Heart left ventricle (tissue), 13 donors: ENCODE measurements at regions not wholly inside any gene's neighbourhood (a gene's known extent, or its start where the extent isn't known, plus 50 kb on each side); places are given as distances from the start of the nearest gene placed in this dataset.

Experiments
- POLR2A ChIP-seq, 2 donors: fragments of 450-650 bp; IDR thresholded peaks; one replicate each; pipeline ENCODE4 v1.6.1; 2017; ENCODE audit warnings: antibody characterized with exemption in 2 of 2, mild to moderate bottlenecking in 2 of 2, moderate library complexity in 2 of 2
- TF ChIP-seq, protein P1 (sequence below), 12 donors: fragments of 200-600 bp; sonication (generic) in 4 of 12; IDR thresholded peaks; one replicate each; pipeline versions ENCODE4 v1.5.0 to v1.8.0; 2018 to 2022; ENCODE audit warnings: antibody characterized with exemption in 12 of 12, mild to moderate bottlenecking in 5 of 12
- donor health status: ischemic (EF 13 %, LVEDD 7.1; RV severe dilation, severe dysfunction).
- donor health status: DM: no; HTN: yes; CAD: no.
- donor health status: DM: no; HTN: no; CAD: no.
- donor health status: ischemic (EF 25% LVEDD 6.9; RV normal size, moderate dysfunction).
- donor health status: ischemic (EF 25% LVEDD 5.7; RV mildly dilated, moderate dysfunction).
- donor health status: ischemic (EF 35%, LVEDD 5.7; RV mildly dilated, moderate dysfunction).
- donor health status: nonischemic (EF 11% LVEDD 7.7; RV severe dilation, severe dysfunction).
- donor health status: DM: yes; HTN: yes; CAD: no.
- donor health status: PGD.
- donor health status: ischemic (EF 29% LVEDD 5.4; RV normal size, mild dysfunction).
- donor health status: nonischemic (EF 23%, LVEDD 6.1; RV moderate dilation, normal function).

DNA sequence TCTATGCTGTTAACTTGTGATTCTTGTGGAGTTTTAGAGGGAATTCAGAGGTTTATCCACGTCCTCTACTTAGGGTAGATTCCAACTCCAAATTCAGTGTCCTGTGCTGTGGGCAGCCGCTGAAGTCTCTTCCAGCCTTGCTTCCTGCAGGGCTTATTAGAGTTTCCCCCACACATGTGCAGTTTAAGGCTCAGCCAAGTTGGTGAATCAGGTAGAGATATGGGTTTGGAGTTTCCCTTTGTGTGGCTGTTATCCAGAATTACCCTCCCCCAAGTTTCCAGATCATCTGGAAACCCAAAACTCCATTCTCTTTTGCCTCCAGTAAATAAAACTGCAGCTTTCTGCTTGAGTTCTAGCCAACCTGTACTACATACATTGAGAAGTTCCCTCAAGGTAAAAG is 853.7 kb downstream of the GALC start:
- TF ChIP-seq, protein P1, sequence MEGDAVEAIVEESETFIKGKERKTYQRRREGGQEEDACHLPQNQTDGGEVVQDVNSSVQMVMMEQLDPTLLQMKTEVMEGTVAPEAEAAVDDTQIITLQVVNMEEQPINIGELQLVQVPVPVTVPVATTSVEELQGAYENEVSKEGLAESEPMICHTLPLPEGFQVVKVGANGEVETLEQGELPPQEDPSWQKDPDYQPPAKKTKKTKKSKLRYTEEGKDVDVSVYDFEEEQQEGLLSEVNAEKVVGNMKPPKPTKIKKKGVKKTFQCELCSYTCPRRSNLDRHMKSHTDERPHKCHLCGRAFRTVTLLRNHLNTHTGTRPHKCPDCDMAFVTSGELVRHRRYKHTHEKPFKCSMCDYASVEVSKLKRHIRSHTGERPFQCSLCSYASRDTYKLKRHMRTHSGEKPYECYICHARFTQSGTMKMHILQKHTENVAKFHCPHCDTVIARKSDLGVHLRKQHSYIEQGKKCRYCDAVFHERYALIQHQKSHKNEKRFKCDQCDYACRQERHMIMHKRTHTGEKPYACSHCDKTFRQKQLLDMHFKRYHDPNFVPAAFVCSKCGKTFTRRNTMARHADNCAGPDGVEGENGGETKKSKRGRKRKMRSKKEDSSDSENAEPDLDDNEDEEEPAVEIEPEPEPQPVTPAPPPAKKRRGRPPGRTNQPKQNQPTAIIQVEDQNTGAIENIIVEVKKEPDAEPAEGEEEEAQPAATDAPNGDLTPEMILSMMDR (IDR thresholded peaks at IDR 0.05), result no peak
- no peak for TF ChIP-seq POLR2A (IDR thresholded peaks at IDR 0.05)
